IMR-90 (cell line): ENCODE measurements at regions not wholly inside any gene's neighbourhood (a gene's known extent, or its start where the extent isn't known, plus 50 kb on each side); places are given as distances from the start of the nearest gene placed in this dataset.

Source experiments
- CEBPB ChIP-seq: IDR thresholded peaks from 2 replicates; pipeline ENCODE4 v1.6.1; 2012; ENCODE audit warnings: low read depth, low read length, improper control_type of control experiment
- CHD1 ChIP-seq: IDR thresholded peaks from 2 replicates; pipeline ENCODE4 v1.6.1; 2012; ENCODE audit warnings: low read depth, low read length, improper control_type of control experiment
- CTCF ChIP-seq: conservative IDR thresholded peaks from 2 replicates; pipeline ENCODE4 v1.5.1; 2012; ENCODE audit warnings: mild to moderate bottlenecking, low read depth, low read length, improper control_type of control experiment
- FOS ChIP-seq: fragments of 150-350 bp; IDR thresholded peaks from 2 replicates; pipeline ENCODE4 v1.6.1; 2016; ENCODE audit warnings: low read depth, low read length
- MAFK ChIP-seq: IDR thresholded peaks from 2 replicates; pipeline ENCODE4 v1.6.1; 2012; ENCODE audit warnings: low read depth, low read length, improper control_type of control experiment
- MAZ ChIP-seq: IDR thresholded peaks from 2 replicates; pipeline ENCODE4 v1.6.1; 2012; ENCODE audit warnings: low read depth, mild to moderate bottlenecking, low read length, improper control_type of control experiment, moderate library complexity, borderline replicate concordance
- MXI1 ChIP-seq: IDR thresholded peaks from 2 replicates; pipeline ENCODE4 v1.6.1; 2012; ENCODE audit warnings: low read depth, mild to moderate bottlenecking, low read length, moderate library complexity, borderline replicate concordance
- POLR2A ChIP-seq: IDR thresholded peaks from 2 replicates; pipeline ENCODE4 v1.6.1; 2012; ENCODE audit warnings: mild to moderate bottlenecking, low read depth, low read length
- RAD21 ChIP-seq: IDR thresholded peaks from 2 replicates; pipeline ENCODE4 v1.6.1; 2012; ENCODE audit warnings: low read length, improper control_type of control experiment
- RCOR1 ChIP-seq: IDR thresholded peaks from 2 replicates; pipeline ENCODE4 v1.6.1; 2012; ENCODE audit warnings: mild to moderate bottlenecking, low read length, improper control_type of control experiment; ENCODE audit not compliant: insufficient replicate concordance
- RFX5 ChIP-seq: IDR thresholded peaks from 2 replicates; pipeline ENCODE4 v1.8.0; 2012; ENCODE audit warnings: low read depth, mild to moderate bottlenecking, low read length, moderate library complexity
- SMC3 ChIP-seq: fragments of 150-350 bp; IDR thresholded peaks from 2 replicates; pipeline ENCODE4 v1.6.1; 2016; ENCODE audit warnings: low read depth, mild to moderate bottlenecking, antibody characterized with exemption, low read length, moderate library complexity
- USF2 ChIP-seq: fragments of 150-350 bp; IDR thresholded peaks from 2 replicates; pipeline ENCODE4 v1.6.1; 2017; ENCODE audit warnings: mild to moderate bottlenecking, antibody characterized with exemption, low read length, low read depth

GRCh38 chr3:40994611-40995010 lies 204.7 kb upstream of the CTNNB1 start:
- no peak for TF ChIP-seq CTCF
- no peak for TF ChIP-seq POLR2A
- no peak for TF ChIP-seq SMC3
- TF ChIP-seq RAD21, result no peak
- no peak for TF ChIP-seq RFX5
- TF ChIP-seq FOS, result no peak
- no peak for TF ChIP-seq CEBPB
- no peak for TF ChIP-seq RCOR1
- no peak for TF ChIP-seq MAZ
- TF ChIP-seq MXI1, result no peak
- no peak for TF ChIP-seq USF2
- TF ChIP-seq MAFK, result no peak
- TF ChIP-seq CHD1, result no peak
